ENCODE measurements at regions not wholly inside any gene's neighbourhood (a gene's known extent, or its start where the extent isn't known, plus 50 kb on each side); places are given as distances from the start of the nearest gene placed in this dataset. TPM values are rescaled to one million over a fixed set of nuclear protein-coding genes. Genes with fewer than 3 reads are reported as not detected.

Small RNAs in the stretch of these regions (small RNA-seq; reads per million reads assigned to genes)
- gene CYP2C61P (ENCODE audit: insufficient read depth), result not detected

Data from mesendoderm (in vitro differentiated cells).